RWPE2 (cell line): ENCODE measurements at regions not wholly inside any gene's neighbourhood (a gene's known extent, or its start where the extent isn't known, plus 50 kb on each side); places are given as distances from the start of the nearest gene placed in this dataset.
A peak's percentile ranks its signal among the peaks of the same experiment; 100 is the strongest.
"Not testable (repeated sequence)": the region's sequence is repeated elsewhere in the genome, so short reads cannot be mapped to it uniquely, and the experiment has no call there.

Experiments used
- ATAC-seq: fragments of 200-7000 bp; cut with Tn5 transposase; 3 replicates; pipeline ENCODE4 v1.9.1; 2021; ENCODE audit warnings: low read depth
- DNase-seq: peaks from one replicate; pipeline ENCODE4 v3.0.0-alpha.2; 2020; ENCODE audit warnings: low spot score
- H3K27ac ChIP-seq: fragments of 450-650 bp; 2 replicates; pipeline ENCODE4 v1.5.1; 2017; ENCODE audit warnings: mild to moderate bottlenecking; ENCODE audit not compliant: poor library complexity, severe bottlenecking
- H3K27me3 ChIP-seq: fragments of 250-450 bp; sonication (Bioruptor Pico); 2 replicates; pipeline ENCODE4 v1.5.1; 2021; ENCODE audit warnings: mild to moderate bottlenecking, moderate library complexity; ENCODE audit not compliant: insufficient read depth, poor library complexity, severe bottlenecking
- H3K36me3 ChIP-seq: fragments of 250-450 bp; sonication (Bioruptor Pico); 2 replicates; pipeline ENCODE4 v1.5.1; 2020; ENCODE audit warnings: low read depth, mild to moderate bottlenecking, moderate library complexity
- H3K4me1 ChIP-seq: fragments of 250-450 bp; sonication (Bioruptor Pico); 2 replicates; pipeline ENCODE4 v1.5.1; 2021; ENCODE audit warnings: mild to moderate bottlenecking, moderate library complexity; ENCODE audit not compliant: insufficient read depth, poor library complexity, severe bottlenecking
- H3K4me3 ChIP-seq: fragments of 250-450 bp; sonication (Bioruptor Pico); 2 replicates; pipeline ENCODE4 v1.5.1; 2021; ENCODE audit warnings: mild to moderate bottlenecking, moderate library complexity; ENCODE audit not compliant: severe bottlenecking
- H3K9me3 ChIP-seq: fragments of 250-450 bp; sonication (Bioruptor Pico); 2 replicates; pipeline ENCODE4 v1.5.1; 2021; ENCODE audit warnings: mild to moderate bottlenecking, moderate library complexity; ENCODE audit not compliant: severe bottlenecking
- CTCF ChIP-seq: fragments of 450-650 bp; IDR thresholded peaks from one replicate; pipeline ENCODE4 v1.5.1; 2017; ENCODE audit warnings: mild to moderate bottlenecking, moderate library complexity; ENCODE audit not compliant: poor library complexity, severe bottlenecking

DNA sequence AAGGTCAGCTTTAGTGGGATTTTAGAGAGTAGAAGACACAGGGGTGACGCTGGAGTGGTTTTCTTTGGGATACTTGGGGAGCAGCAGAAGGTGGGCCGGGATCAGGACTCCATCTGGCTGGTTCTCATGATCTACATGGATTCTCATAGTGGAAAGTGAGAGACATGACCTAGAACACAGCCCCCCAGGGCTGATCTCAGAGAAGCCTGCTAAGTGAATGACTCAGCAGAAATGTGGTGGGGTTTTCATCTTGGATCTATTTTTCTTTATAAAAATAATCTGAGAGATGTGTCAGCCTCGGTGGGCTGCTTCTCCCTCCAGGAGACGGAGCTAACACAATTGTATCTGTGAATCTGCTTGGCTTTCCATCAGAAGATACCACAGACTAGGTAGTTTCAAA is 484.4 kb downstream of the TMEM121 start:
- H3K9me3 ChIP-seq, result no peaks in the 10 kb centered on the region
- no peaks in the 10 kb centered on the region for H3K27me3 ChIP-seq
- TF ChIP-seq CTCF, result no peak
- ATAC-seq (no peak), DNase-seq (no peak)
- no peak overlapping the region for H3K4me3 ChIP-seq
- no peaks in the 10 kb centered on the region for H3K36me3 ChIP-seq
- no peaks in the 10 kb centered on the region for H3K4me1 ChIP-seq
- no peak overlapping the region for H3K27ac ChIP-seq

GRCh38 chr14:106011631-106012360 is 485.4 kb downstream of the TMEM121 start:
- ATAC-seq, H3K4me1 ChIP-seq, H3K9me3 ChIP-seq, H3K27ac ChIP-seq, H3K36me3 ChIP-seq, DNase-seq, H3K4me3 ChIP-seq, H3K27me3 ChIP-seq: not testable (repeated sequence)
- TF ChIP-seq CTCF, result peak; percentile 45

DNA sequence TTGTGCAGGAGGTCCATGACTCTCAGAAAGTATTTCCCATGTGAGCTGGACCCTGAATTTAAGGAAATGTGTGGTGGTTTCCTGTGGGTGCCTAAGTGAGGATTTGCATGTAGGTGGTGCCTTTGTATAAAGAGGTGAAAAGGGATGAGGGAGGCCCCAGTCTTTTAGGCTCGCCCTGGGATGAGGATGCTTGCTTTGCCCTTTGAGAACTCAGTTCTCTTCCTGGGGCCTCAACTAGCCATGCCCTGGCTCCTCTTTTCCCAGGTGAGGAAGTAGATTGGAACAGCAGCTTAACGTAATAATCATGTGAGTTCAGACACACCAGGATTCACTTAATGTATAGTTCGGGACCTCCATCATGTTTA is 486.0 kb downstream of the TMEM121 start:
- H3K9me3 ChIP-seq, result not testable (repeated sequence)

GRCh38 chr14:106013879-106014376 is 487.5 kb downstream of the TMEM121 start:
- no peak for ATAC-seq
- TF ChIP-seq CTCF, result no peak
- no peak overlapping the region for H3K27ac ChIP-seq
- no peak overlapping the region for H3K4me3 ChIP-seq
- peaks cover 4% of the 10 kb centered on the region for H3K27me3 ChIP-seq
- DNase-seq, result no peak
- no peaks in the 10 kb centered on the region for H3K4me1 ChIP-seq
- H3K9me3 ChIP-seq, result no peaks in the 10 kb centered on the region
- H3K36me3 ChIP-seq, result no peaks in the 10 kb centered on the region

More for the DNA sequence above, 486.0 kb downstream of the TMEM121 start:
- H3K4me1 ChIP-seq, DNase-seq, H3K36me3 ChIP-seq, H3K27ac ChIP-seq, H3K27me3 ChIP-seq, ATAC-seq, H3K4me3 ChIP-seq: not testable (repeated sequence)

- H3K36me3 ChIP-seq, H3K27ac ChIP-seq, ATAC-seq, H3K27me3 ChIP-seq, H3K4me3 ChIP-seq, H3K4me1 ChIP-seq, DNase-seq, H3K9me3 ChIP-seq: not testable (repeated sequence)
Observed at GRCh38 chr14:106017952-106018351, 491.6 kb downstream of the TMEM121 start.

GRCh38 chr14:106021832-106022231 is 495.4 kb downstream of the TMEM121 start:
- no peak for TF ChIP-seq CTCF
- H3K4me1 ChIP-seq, result no peaks in the 10 kb centered on the region
- H3K36me3 ChIP-seq, result no peaks in the 10 kb centered on the region
- H3K27me3 ChIP-seq, result peaks cover 4% of the 10 kb centered on the region
- H3K4me3 ChIP-seq, result no peak overlapping the region
- H3K27ac ChIP-seq, result no peak overlapping the region
- DNase-seq (no peak), ATAC-seq (no peak)
- H3K9me3 ChIP-seq, result no peaks in the 10 kb centered on the region

- not testable (repeated sequence) for H3K4me3 ChIP-seq, H3K4me1 ChIP-seq, H3K27me3 ChIP-seq, H3K9me3 ChIP-seq, DNase-seq, H3K36me3 ChIP-seq, H3K27ac ChIP-seq, ATAC-seq
Observed at GRCh38 chr14:106022648-106023047, 496.3 kb downstream of the TMEM121 start.
